Type B pancreatic cell (in vitro differentiated cells): ENCODE measurements at regions not wholly inside any gene's neighbourhood (a gene's known extent, or its start where the extent isn't known, plus 50 kb on each side); places are given as distances from the start of the nearest gene placed in this dataset.

Experiments used
- DNase-seq: peaks from one replicate; pipeline ENCODE4 v3.0.0; 2021; ENCODE audit warnings: mixed read lengths; ENCODE audit not compliant: unreplicated experiment; ENCODE audit errors: extremely low spot score
- H3K27ac Mint-ChIP-seq: 2 replicates; pipeline ENCODE4 v1.8.0; 2021; ENCODE audit warnings: mild to moderate bottlenecking, mixed read lengths
- H3K27me3 Mint-ChIP-seq: 2 replicates; pipeline ENCODE4 v1.8.0; 2021; ENCODE audit warnings: mixed read lengths
- H3K36me3 Mint-ChIP-seq: 2 replicates; pipeline ENCODE4 v1.8.0; 2021; ENCODE audit warnings: mixed read lengths
- H3K4me1 Mint-ChIP-seq: one replicate; pipeline ENCODE4 v1.8.0; 2021; ENCODE audit warnings: mixed read lengths; ENCODE audit not compliant: unreplicated experiment
- H3K4me3 Mint-ChIP-seq: 2 replicates; pipeline ENCODE4 v1.8.0; 2021; ENCODE audit warnings: mild to moderate bottlenecking, mixed read lengths
- H3K9me3 Mint-ChIP-seq: 2 replicates; pipeline ENCODE4 v1.8.0; 2021; ENCODE audit warnings: mixed read lengths
- CTCF ChIP-seq: fragments of 200-600 bp; sonication (generic); conservative IDR thresholded peaks from 2 replicates; pipeline ENCODE4 v1.5.0; 2021; ENCODE audit warnings: antibody characterized with exemption, mild to moderate bottlenecking

DNA sequence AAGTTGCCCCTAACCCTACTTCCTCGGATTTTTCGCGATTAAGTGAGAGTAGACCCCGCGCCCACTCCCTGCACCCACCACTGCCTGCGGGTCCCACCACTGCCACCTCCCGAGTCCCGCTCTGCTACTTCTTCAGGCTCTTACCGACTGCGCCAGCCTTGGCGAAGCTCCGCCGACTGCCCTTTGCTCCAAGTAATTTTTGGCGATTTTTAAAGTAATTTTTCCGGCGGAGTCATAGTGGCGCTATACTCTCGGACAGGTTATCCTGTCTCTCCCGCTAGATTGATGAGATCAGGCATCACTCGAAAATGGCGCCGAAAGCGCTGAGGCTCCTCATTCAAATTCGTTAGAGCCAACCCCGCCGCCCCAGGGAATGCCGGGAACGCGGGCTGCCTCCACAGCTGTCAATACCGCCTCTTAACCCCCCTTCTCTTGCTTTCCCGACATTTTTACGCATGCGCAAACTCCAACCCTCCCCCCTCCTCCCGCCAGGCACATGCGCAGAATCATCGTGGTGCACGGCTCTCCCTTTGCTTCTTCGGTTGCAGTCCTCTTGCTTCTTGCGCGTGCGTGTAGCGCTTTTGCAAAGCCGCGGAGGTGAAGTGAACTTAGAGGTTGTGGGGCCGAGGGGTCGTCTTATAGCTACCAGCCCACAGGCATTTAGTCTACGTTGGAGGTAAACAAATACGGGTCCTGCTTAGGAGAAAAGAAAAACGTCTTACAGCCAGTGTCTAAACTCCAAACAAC is 66.6 kb downstream of the KCNRG start:
- Mint-ChIP-seq H3K27ac (peak overlapping the region; percentile 98), H3K4me1 (peaks cover 28% of the 10 kb centered on the region), H3K27me3 (peaks cover 3% of the 10 kb centered on the region), H3K36me3 (peaks cover 8% of the 10 kb centered on the region), H3K4me3 (peak overlapping the region; percentile 99), H3K9me3 (no peaks in the 10 kb centered on the region)
- peak; percentile 99 for DNase-seq
- TF ChIP-seq CTCF = peak; percentile 50

DNA sequence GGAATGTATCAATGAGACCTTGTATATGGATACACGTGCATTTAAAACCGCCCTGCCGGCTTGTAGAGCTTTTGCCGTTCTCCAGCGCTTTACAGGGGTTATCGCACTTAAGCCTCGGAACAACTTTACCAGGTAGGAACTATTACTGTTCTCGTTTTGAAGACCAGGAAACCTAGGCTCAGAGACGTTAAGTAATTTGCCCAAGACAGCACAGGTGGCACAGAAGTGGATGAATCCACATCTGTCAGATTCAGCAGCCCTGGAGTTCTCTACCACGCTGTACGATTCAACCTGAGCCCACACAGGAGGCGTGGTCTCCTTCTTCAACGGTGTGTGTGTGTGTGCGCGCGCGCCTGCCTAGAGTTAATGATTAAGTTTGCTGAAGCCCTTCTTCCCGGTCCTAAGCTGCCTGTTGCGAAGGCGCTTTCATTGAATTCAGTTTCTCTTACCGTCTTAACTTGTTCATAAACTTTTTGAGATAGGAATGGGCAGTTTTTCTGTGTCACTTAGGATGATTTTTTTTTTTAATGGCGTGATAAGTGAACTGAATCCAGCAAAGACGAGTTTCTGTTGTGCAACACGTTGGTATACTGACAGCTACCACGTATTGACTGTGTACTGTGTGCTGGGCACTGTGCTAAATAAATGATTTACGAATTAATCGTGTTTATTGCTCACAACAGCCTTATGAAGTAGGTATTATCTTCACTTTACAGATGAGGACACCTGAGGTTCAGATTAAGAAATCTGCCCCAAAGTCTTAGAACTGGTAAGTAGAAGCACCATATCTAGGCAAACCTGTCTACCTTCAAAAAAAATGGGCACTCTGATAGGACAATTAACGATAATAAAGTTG is 67.4 kb downstream of the KCNRG start:
- Mint-ChIP-seq H3K4me1 (peaks cover 28% of the 10 kb centered on the region), H3K9me3 (no peaks in the 10 kb centered on the region), H3K4me3 (peak overlapping the region; percentile 99), H3K36me3 (peaks cover 11% of the 10 kb centered on the region), H3K27ac (peak overlapping the region; percentile 98), H3K27me3 (peaks cover 3% of the 10 kb centered on the region)
- peak; percentile 79 for DNase-seq
- no peak for TF ChIP-seq CTCF

DNA sequence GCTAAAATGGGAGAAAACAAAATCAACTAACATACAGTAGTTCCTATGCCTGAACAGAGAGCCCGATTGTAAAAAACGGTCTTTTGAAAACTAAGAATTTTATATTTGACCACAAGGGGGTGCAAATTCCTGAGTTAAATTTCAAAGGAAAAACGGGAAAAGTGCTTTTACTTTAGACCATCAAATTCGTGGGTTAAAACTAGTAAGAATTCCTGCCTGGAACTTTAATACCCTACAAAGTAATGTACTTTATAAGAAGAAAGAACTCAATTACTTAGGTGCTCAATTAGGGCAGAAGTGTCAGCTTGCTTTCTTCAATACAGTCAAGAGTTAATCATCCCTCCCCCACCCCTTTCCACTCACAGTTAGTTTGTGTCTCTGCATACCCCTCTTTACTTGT is 69.8 kb downstream of the KCNRG start:
- peak; percentile 88 for TF ChIP-seq CTCF
- Mint-ChIP-seq H3K36me3 (peaks cover 11% of the 10 kb centered on the region), H3K27ac (no peak overlapping the region), H3K4me1 (peaks cover 20% of the 10 kb centered on the region), H3K27me3 (peaks cover 3% of the 10 kb centered on the region), H3K9me3 (no peaks in the 10 kb centered on the region), H3K4me3 (peak overlapping the region; percentile 60)
- no peak for DNase-seq

DNA sequence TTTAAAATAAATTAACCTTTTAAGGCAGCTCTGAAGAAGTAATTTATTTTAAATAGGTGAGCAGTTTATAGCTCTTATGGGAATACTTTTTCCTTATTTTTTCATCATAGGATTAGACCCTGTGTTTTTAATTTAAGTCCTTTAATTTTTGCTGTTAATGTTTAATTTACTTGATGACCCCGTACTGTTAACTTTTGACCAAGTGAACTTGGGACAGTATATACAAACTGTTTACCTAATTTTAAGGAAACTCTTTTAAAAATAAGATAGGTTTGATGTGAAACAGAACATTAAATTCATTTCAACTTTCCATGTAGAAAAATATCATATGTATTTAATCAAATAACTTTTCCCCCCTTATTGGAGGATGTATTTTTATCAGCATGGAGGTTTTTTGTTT is 74.4 kb downstream of the KCNRG start:
- DNase-seq = no peak
- TF ChIP-seq CTCF = no peak
- Mint-ChIP-seq H3K9me3 (no peaks in the 10 kb centered on the region), H3K4me1 (peaks cover 9% of the 10 kb centered on the region), H3K27me3 (no peaks in the 10 kb centered on the region), H3K27ac (no peak overlapping the region), H3K4me3 (no peak overlapping the region), H3K36me3 (peaks cover 7% of the 10 kb centered on the region)

DNA sequence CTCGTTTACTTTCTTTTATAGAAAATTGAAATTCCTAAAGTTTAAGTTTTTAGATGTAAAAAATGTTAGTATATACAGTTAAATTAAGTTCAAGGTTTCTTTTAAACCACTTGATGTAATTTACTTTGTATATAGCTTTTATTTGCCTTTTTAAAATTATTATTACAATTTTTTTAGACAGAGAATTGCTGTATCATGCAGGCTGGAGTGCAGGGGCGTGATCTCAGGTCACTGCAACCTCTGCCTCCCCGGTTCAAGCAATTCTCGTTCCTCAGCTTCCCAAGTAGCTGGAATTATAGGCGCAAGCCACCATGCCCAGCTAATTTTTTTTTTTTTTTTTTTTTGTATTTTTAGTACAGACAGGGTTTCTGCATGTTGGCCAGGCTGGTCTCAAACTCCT is 75.0 kb downstream of the KCNRG start:
- no peak overlapping the region for H3K27ac Mint-ChIP-seq
- no peak for DNase-seq
- no peak overlapping the region for H3K4me3 Mint-ChIP-seq
- H3K9me3 Mint-ChIP-seq = no peaks in the 10 kb centered on the region
- H3K36me3 Mint-ChIP-seq = peaks cover 7% of the 10 kb centered on the region
- no peaks in the 10 kb centered on the region for H3K27me3 Mint-ChIP-seq
- no peak for TF ChIP-seq CTCF
- peaks cover 4% of the 10 kb centered on the region for H3K4me1 Mint-ChIP-seq
